Left ventricle myocardium superior (tissue), 1 donor: ENCODE measurements at regions not wholly inside any gene's neighbourhood (a gene's known extent, or its start where the extent isn't known, plus 50 kb on each side); places are given as distances from the start of the nearest gene placed in this dataset.
"Not testable (repeated sequence)": the region's sequence is repeated elsewhere in the genome, so short reads cannot be mapped to it uniquely, and the experiment has no call there.

Experiments used
- ATAC-seq: fragments of 200-7000 bp; cut with Tn5 transposase; one replicate; pipeline ENCODE4 v1.9.1; 2020; ENCODE audit warnings: mild to moderate bottlenecking, moderate library complexity
- DNase-seq: peaks from one replicate; pipeline ENCODE4 v3.0.0-alpha.2; 2020
- intact Hi-C: fragments of 100-400 bp; cut with micrococcal nuclease; formaldehyde crosslinking; loops from one replicate; pipeline ENCODE4 v1.11.0; 2022
- donor health status: DM: no; HTN: yes; CAD: no; lungs with severe emphysema.

DNA sequence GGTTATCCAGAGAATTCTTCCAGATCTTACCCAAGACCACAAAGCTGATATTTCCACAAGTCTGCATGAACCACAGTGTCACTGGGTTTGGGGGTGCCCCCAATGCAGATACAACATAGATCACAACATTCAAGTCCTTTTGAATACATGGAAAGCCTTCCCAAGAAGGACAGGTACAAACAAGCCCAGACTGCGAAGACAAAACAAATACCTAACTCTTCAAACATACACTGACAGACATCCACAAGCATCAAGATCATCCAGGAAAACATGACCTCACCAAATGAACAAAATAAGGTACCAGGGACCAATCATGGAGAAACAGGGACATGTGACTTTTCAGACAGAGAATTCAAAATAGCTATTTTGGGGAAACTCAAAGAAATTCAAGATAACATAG, 93.1 kb downstream of the MDH1 start:
- ATAC-seq, result no peak
- DNase-seq, result no peak
- intact Hi-C loops, result no loop called here

DNA sequence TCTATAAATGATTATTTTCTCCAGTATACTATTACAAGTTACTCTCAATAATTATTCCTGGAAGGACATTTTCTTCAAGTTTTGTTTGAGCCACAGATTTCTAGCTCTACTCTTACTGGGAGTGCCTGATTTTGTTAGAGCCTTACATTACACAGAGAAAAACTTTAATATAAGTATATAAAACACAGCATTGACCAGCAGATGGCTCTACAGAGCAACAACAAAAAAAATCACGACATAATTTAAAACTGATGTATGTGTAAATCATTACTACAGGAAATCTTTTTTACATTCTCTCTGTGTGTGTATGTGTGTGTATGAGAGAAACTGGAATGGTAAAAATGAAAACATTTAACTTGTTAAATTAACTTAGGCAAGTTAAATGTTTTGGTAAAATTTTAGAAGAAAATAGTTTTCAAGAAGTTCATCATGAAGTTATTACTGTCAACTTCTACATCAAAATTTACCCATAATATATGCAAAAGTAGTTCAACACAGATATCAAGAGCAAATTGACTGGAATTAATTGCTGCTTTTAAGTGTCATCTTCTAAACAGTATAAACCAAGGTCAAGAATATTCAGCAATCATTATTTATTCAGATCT, 103.3 kb downstream of the MDH1 start:
- peak; percentile 36 for ATAC-seq
- intact Hi-C loops, result loop anchor here (10.0 kb wide), 1 partner anchor 173 kb away; no protein-coding TSS in a partner anchor
- DNase-seq, result no peak

DNA sequence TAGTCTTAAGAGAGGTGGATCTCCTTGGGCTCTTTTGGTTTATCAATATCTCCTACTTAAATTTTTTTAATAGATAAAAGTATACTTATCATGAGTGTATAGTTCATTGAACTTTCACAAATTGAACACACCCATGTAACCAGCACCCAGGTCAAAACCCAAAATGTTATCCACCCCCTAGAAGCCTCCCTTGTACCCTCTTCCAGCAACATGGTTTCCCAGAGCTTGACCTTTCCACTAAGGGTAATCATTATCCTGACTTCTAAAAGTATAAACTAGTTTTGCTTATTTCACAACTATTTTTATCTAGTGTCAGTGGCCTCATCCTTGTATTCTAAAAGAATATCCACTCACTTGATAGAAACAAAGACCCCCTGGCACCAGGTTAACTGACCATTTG, 106.8 kb downstream of the MDH1 start:
- DNase-seq (no peak), ATAC-seq (no peak)
- intact Hi-C loops, result loop anchor here (10.0 kb wide), 1 partner anchor 169 kb away; no protein-coding TSS in a partner anchor

DNA sequence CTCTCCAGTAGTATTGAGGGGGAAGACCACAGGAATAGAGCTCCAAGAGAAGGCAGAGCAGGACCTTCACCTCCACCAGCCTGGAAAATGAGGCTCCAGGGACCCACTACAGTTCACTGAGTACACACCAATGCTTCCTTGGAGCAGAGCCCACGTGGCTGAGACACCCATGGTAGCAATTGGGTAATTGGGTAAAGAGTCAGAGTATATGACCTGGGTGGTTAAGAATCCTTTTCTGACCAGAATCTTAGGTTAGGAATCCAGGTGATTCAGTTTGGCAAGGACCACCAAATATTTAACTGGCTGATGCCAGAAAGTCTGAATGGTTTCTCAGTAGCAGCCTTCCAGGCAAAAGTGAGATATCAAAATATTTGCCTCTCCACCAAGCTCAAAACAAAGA, 107.7 kb downstream of the MDH1 start:
- no peak for ATAC-seq
- no peak for DNase-seq
- intact Hi-C loops, result loop anchor here (10.0 kb wide), 1 partner anchor 168 kb away; no protein-coding TSS in a partner anchor

DNA sequence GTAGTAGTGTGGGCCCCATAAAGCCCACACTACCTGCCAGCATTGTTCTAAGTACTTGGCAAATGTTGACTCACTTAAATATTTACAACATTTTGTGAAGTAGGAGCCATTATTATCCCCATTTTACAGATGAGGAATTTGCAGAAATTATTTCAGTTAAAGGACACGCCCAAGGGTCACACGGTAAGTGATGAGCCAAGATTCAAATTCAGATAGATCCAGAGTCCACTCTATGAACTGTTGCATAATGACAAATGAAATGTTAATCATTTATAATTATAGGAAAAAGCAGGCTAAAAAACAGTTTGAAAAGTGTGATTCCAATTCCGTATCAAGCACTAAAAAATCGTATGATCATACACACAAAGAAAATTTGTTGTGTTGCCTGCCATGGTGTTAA, 108.4 kb downstream of the MDH1 start:
- ATAC-seq, result no peak
- intact Hi-C loops, result loop anchor here (10.0 kb wide), 1 partner anchor 168 kb away; no protein-coding TSS in a partner anchor
- DNase-seq, result no peak

DNA sequence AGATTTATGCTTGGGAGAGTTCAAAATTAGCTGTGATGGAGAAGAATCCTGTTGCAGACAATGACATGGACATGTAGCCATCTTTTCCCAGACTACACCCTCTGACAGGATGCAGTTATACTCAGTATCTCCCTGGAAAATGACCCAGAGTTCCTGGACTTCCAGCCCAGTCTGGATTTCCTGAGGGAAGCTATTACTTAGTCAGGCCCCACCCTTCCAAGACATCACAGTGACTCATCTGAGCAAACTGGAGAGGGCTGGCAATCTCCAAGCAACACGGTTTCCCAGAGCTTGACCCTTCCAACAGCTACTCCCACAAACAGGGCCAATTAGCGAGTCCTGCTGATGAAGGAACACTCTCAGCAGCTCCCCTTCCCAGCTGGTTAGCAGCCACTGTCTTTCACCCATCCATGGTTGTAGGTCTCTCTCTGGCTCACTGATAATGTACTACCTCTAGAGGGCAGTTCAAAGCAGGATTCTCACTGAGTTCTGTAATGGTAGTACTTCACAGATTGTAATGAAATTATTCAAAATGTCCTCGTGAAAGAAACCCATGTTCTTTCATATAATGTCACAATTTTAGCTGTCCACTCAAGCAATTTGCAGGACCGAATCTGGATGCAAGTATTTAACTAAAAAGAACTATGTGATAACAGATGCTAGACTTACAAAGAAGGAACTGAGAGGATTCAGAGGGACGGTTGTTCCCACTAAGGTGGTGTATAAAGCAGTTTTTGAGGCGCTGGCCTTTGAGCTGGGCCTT, 110.2 kb downstream of the MDH1 start:
- ATAC-seq (peak; percentile 93), DNase-seq (peak; percentile 33)
- intact Hi-C loops, result loop anchor here (10.0 kb wide), 1 partner anchor 166 kb away; no protein-coding TSS in a partner anchor

DNA sequence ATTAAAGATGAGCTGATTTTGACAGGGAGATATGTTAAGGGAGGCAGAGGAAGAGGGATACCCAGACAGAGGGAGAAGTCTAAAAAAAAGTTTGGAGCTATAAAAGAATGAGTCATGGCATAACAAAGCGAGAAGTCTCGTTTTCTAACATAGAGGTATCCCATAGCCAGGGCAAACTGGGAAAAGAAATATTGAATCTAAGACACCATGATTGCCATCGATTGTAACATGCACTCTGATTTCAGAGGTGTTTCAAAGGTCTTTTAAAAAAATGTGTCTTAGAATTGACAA, 110.7 kb downstream of the MDH1 start:
- ATAC-seq, result no peak
- intact Hi-C loops, result loop anchor here (10.0 kb wide), 1 partner anchor 165 kb away; no protein-coding TSS in a partner anchor

DNA sequence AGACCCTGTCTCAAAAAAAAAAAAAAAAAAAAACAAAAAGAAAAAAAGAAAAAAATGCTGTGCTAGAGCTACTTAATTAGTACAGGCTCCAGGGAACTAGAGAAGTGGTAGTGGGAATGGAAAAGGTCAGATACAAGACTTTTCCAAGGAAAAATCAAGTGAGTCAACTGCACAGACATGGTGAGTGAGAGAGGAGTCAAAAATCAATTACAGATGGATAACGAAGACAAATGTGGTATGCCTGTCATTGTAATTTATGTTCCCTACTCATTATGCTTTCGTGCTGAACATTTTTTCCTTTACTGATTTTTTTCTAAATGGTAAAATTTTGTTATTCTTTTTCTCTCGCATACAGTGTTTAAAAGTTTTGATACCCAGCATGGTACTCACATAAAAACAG, 111.5 kb downstream of the MDH1 start:
- no peak for ATAC-seq
- intact Hi-C loops, result no loop called here
- no peak for DNase-seq

More for the DNA sequence above, 110.7 kb downstream of the MDH1 start:
- no peak for DNase-seq

DNA sequence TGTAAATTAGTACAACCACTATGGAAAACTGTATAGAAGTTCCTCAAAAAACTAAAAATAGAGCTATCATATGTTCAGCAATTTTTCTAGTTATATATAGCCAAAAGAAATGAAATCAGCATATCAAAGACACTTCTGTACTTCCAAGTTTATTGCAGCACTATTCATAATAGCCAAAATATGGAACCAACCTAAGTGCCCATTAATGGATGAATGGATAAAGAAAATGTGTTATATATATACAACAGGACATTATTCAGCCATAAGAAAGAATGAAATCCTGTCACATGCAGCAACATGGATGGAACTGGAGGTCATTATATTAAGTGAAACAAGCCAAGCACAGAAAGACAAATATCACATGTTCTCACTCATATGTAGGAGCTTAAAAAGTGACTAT, 112.6 kb downstream of the MDH1 start:
- intact Hi-C loops, result no loop called here
- DNase-seq, result no peak
- ATAC-seq, result no peak

DNA sequence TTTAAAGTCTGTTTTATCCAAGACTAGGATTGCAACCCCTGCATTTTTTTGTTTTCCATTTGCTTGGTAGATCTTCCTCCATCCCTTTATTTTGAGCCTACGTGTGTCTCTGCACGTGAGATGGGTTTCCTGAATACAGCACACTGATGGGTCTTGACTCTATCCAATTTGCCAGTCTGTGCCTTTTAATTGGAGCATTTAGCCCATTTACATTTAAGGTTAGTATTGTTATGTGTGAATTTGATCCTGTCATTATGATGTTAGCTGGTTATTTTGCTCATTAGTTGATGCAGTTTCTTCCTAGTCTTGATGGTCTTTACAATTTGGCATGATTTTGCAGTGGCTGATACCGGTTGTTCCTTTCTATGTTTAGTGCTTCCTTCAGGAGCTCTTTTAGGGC, 117.3 kb downstream of the MDH1 start:
- DNase-seq, intact Hi-C loops, ATAC-seq: not testable (repeated sequence)

DNA sequence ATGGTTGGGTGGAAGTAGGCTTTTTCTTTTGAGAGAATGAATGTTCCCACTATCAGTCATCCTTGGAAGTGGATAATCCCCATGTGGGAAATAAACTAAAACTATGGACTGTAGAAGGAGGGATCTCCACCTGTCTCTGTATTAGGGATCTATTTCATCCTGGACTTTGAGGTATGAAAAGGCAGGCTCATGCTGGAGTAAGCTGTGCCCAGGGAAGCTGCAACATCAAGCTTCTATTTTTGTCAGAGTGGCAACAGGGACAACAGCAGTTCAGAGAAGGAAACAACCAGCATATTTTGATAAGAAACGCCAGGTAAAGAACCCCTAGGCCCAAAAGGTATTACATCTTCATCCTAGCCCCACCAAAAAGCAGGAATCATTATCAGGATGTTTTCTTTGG, 122.0 kb downstream of the MDH1 start:
- DNase-seq (no peak), ATAC-seq (peak; percentile 50)
- intact Hi-C loops, result no loop called here

DNA sequence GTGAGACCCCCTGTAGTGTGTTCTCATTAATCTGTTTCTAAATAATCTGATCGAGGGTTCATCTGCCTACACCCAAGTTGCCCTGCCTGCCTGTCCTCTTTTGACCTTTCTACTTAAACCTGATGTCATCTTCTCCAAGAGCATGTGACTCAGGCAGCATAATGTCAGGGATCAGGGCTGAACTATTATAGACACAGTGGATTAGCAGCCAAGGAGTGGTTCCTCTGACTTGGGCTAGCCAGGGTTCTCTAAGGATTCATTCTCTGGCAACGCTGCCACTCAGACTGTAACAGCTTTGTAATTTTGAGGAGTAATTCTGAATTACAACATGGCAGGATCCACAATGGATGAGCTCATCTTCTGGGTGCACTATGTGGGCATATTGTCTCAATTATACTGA, 124.0 kb downstream of the MDH1 start:
- peak; percentile 73 for ATAC-seq
- no peak for DNase-seq
- intact Hi-C loops, result no loop called here

DNA sequence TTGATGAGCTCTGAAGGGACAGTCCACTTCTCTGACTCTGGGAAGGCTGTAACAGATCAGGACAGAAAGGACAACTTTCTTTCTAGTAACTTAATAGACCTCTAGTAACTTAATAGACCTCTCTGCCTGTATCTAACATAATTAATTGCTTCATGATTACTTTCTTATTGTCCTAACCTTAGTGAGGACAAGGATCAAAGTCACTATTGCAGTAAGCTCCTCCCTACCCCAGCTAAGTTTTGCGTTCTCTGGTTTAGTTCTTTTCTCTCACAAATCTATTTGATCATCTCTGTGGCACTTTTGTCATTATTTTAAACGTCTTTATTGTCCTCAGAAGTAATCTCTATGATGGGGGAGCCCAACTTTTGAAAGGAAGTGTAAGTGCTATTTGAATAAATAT, 125.5 kb upstream of the UGP2 start:
- ATAC-seq (no peak), DNase-seq (no peak)
- intact Hi-C loops, result no loop called here

DNA sequence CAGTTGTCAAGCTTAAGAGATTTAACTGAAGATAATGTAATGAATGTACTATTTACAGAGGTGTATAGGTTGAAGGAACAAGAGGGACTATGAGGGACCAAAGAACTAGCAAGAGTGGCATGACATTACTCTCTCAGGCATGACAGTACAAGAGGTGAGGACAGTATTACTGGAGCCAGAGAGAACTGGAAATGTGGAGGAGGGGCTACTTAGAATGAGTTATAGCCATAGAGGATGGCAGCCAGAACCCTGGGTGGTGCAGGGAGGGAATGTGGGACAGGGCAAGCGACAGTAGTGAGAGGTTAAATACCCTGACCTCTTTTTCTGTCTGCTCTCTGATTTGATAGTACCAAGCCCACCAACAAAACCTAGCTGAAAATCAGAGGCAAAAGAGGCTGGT, 122.6 kb upstream of the UGP2 start:
- ATAC-seq (no peak), DNase-seq (no peak)
- intact Hi-C loops, result no loop called here

DNA sequence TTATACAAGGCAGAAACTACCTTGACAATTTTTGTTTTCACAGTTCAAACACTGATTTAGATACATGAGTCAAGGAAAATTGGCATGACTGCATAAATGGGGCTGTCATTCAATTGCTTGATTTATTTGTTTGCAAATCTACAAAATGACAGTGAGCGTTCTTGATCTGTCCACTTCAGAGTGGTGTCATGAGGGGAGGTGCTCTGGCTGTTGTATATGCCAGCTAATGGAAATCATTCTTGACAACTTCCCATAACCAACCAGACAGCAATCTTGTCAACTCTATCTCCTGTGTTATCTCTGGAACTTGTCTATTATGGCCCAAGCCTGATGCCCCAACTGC, 120.6 kb upstream of the UGP2 start:
- ATAC-seq, result no peak
- intact Hi-C loops, result no loop called here
- no peak for DNase-seq

DNA sequence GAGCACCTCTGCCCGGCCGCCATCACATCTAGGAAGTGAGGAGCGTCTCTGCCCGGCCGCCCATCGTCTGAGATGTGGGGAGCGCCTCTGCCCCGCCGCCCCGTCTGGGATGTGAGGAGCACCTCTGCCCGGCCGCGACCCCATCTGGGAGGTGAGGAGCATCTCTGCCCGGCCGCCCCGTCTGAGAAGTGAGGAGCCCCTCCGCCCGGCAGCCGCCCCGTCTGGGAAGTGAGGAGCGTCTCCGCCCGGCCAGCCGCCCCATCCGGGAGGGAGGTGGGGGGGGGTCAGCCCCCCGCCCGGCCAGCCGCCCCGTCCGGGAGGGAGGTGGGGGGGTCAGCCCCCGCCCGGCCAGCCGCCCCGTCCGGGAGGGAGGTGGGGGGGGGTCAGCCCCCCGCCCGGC, 119.4 kb upstream of the UGP2 start:
- DNase-seq, intact Hi-C loops, ATAC-seq: not testable (repeated sequence)

DNA sequence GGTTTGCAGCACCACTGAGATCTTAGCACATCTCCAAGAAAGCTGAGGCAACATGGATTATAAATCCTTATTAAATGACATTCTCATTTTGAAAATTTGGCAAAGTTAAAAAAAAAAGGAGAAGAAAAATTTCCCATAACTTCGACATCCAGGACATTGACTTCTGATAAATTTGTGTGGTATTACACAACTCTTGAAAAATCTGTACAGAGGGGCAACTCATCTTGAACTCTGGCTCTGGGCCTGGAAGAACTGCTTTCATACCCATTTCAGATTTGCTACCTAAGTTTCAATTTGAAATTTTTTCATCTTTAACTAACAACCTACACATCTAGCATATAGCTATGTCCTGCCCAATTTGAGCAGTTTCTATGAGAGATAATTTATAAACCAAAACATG, 118.0 kb upstream of the UGP2 start:
- no peak for ATAC-seq
- intact Hi-C loops, result no loop called here
- no peak for DNase-seq

DNA sequence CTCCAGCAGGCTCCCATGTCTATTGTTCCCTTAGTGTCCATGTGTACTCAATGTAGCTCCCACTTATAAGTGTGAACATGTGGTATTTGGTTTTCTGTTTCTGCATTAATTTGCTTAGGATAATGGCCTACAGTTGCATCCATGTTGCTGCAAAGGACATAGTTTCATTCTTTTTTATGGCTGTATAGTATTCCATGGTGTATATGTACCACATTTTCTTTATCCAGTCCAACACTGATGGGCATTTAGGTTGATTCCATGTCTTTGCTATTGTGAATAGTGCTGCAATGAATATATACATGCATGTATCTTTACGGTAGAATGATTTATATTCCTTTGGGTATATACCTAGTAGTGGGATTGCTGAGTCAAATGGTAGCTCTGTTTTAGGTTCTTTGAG, 116.5 kb upstream of the UGP2 start:
- intact Hi-C loops, DNase-seq, ATAC-seq: not testable (repeated sequence)

DNA sequence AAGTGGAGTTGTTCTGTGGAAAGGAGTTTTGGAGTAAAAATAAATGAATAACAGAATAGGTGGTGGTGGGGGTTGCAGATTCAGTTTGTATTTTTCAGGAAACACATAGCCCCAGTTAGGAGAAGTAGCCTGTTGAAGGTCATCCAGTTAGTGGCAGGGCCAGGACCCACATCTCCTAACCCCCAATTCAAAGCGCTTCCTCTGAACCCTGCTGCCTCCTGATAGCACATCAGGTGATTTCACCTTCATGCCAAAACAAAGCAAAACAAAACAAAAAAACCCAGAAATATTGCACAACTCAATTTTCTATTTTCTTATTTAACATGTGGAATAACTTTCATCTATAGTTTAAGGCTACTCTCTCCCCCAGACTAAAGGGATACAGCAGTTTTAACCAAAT, 112.3 kb upstream of the UGP2 start:
- intact Hi-C loops, result no loop called here

DNA sequence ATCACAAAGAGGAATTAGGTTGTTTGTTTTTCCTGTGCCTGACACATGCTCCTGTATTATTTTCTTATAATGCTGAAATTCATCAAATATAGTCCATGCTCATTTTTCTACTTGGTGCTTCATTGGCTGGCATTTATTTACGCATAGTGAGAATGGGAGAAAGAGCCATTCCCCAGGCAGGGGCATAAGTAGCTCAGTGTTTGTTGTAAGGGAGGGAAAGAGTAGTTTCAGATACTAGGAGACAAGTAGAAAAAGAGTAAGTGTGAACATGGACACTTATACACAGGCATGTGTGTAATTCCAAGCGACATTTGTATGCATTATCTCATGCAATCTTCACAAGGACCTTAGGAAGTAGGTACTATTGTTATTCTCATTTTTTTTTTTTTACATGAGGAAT, 111.9 kb upstream of the UGP2 start:
- intact Hi-C loops, result no loop called here
- no peak for ATAC-seq

More for the DNA sequence above, 112.3 kb upstream of the UGP2 start:
- DNase-seq, result no peak
- ATAC-seq, result no peak

DNA sequence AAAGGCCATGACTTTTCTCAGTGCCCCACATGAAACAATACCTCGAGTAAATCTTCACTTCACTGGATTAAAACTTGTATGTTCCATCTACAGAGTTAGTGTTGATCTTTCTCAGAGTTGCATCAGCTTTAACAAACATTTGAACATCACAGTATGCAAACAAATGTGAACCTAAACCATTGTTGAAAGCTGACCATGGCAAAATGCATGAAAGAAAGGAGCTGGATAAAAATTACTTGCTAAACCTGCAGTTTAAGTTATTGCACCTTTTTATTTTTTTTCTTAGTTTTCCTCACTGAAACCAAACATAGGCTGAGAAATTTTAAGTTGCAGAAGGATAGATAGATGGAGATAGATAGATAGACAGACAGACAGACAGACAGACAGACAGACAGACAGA, 107.2 kb upstream of the UGP2 start:
- intact Hi-C loops, result no loop called here
- no peak for ATAC-seq
- no peak for DNase-seq

More for the DNA sequence above, 111.9 kb upstream of the UGP2 start:
- no peak for DNase-seq
